SU-DHL-6 (cell line): ENCODE measurements at regions not wholly inside any gene's neighbourhood (a gene's known extent, or its start where the extent isn't known, plus 50 kb on each side); places are given as distances from the start of the nearest gene placed in this dataset.

ENCODE experiments used
- EZH2phosphoT487 ChIP-seq: fragments of 200-600 bp; sonication (generic), shearing (Covaris generic); conservative IDR thresholded peaks from 2 replicates; pipeline ENCODE4 v1.6.1; 2018; ENCODE audit warnings: mild to moderate bottlenecking, antibody characterized with exemption, low read length, moderate library complexity, mixed read lengths
- TF ChIP-seq, protein P1 (sequence below): fragments of 200-600 bp; sonication (generic); IDR thresholded peaks from one replicate; pipeline ENCODE4 v1.5.1; 2017; ENCODE audit warnings: antibody characterized with exemption, mild to moderate bottlenecking, low read length, moderate library complexity; ENCODE audit not compliant: insufficient read depth, poor library complexity, severe bottlenecking

GRCh38 chr3:153029350-153029749 is 132.7 kb upstream of the RAP2B start:
- TF ChIP-seq, protein P1, sequence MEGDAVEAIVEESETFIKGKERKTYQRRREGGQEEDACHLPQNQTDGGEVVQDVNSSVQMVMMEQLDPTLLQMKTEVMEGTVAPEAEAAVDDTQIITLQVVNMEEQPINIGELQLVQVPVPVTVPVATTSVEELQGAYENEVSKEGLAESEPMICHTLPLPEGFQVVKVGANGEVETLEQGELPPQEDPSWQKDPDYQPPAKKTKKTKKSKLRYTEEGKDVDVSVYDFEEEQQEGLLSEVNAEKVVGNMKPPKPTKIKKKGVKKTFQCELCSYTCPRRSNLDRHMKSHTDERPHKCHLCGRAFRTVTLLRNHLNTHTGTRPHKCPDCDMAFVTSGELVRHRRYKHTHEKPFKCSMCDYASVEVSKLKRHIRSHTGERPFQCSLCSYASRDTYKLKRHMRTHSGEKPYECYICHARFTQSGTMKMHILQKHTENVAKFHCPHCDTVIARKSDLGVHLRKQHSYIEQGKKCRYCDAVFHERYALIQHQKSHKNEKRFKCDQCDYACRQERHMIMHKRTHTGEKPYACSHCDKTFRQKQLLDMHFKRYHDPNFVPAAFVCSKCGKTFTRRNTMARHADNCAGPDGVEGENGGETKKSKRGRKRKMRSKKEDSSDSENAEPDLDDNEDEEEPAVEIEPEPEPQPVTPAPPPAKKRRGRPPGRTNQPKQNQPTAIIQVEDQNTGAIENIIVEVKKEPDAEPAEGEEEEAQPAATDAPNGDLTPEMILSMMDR: no peak
- TF ChIP-seq EZH2phosphoT487: no peak
